ENCODE measurements at regions not wholly inside any gene's neighbourhood (a gene's known extent, or its start where the extent isn't known, plus 50 kb on each side); places are given as distances from the start of the nearest gene placed in this dataset.

DNA sequence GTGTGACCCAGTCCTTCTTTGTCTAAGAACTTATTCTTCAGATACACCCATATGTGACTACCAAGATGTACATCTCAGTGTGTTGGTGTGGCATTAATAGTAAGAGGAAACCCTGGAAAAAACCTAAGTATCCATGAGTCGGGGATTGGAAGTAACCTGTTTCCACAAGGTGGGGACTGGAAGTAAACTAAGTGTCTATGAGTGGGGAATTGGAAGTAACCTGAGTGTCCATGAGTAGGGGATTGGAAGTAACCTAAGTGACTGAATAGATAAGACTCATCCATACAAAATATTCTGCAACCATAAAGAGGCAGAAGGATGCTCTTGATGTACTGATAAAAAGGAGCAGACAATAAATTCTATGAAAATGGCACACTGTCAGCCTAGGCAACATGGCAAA is 184.7 kb downstream of the PHETA1 start:
- Histone ChIP-seq H3K4me3 (replicated peaks; ENCODE audit: insufficient read depth, low read length) (no peak overlapping the region), H3K27me3 (ENCODE audit: insufficient read depth, poor library complexity, severe bottlenecking) (no peaks in the 10 kb centered on the region), H3K27ac (replicated peaks) (no peak overlapping the region)
- no peak for DNase-seq (ENCODE audit: low read depth in 1 of 2, low spot score in 1 of 2)
- no peak for TF ChIP-seq POLR2AphosphoS5 (IDR thresholded peaks at IDR 0.05; ENCODE audit: low read depth)
- TF ChIP-seq, protein P1, sequence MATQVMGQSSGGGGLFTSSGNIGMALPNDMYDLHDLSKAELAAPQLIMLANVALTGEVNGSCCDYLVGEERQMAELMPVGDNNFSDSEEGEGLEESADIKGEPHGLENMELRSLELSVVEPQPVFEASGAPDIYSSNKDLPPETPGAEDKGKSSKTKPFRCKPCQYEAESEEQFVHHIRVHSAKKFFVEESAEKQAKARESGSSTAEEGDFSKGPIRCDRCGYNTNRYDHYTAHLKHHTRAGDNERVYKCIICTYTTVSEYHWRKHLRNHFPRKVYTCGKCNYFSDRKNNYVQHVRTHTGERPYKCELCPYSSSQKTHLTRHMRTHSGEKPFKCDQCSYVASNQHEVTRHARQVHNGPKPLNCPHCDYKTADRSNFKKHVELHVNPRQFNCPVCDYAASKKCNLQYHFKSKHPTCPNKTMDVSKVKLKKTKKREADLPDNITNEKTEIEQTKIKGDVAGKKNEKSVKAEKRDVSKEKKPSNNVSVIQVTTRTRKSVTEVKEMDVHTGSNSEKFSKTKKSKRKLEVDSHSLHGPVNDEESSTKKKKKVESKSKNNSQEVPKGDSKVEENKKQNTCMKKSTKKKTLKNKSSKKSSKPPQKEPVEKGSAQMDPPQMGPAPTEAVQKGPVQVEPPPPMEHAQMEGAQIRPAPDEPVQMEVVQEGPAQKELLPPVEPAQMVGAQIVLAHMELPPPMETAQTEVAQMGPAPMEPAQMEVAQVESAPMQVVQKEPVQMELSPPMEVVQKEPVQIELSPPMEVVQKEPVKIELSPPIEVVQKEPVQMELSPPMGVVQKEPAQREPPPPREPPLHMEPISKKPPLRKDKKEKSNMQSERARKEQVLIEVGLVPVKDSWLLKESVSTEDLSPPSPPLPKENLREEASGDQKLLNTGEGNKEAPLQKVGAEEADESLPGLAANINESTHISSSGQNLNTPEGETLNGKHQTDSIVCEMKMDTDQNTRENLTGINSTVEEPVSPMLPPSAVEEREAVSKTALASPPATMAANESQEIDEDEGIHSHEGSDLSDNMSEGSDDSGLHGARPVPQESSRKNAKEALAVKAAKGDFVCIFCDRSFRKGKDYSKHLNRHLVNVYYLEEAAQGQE (IDR thresholded peaks at IDR 0.05; ENCODE audit: insufficient replicate concordance, low read depth), result no peak
- TF ChIP-seq, protein P2, sequence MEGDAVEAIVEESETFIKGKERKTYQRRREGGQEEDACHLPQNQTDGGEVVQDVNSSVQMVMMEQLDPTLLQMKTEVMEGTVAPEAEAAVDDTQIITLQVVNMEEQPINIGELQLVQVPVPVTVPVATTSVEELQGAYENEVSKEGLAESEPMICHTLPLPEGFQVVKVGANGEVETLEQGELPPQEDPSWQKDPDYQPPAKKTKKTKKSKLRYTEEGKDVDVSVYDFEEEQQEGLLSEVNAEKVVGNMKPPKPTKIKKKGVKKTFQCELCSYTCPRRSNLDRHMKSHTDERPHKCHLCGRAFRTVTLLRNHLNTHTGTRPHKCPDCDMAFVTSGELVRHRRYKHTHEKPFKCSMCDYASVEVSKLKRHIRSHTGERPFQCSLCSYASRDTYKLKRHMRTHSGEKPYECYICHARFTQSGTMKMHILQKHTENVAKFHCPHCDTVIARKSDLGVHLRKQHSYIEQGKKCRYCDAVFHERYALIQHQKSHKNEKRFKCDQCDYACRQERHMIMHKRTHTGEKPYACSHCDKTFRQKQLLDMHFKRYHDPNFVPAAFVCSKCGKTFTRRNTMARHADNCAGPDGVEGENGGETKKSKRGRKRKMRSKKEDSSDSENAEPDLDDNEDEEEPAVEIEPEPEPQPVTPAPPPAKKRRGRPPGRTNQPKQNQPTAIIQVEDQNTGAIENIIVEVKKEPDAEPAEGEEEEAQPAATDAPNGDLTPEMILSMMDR (IDR thresholded peaks at IDR 0.05; ENCODE audit: insufficient read depth, low read length), result no peak
- no peak for TF ChIP-seq SPI1 (IDR thresholded peaks at IDR 0.05; ENCODE audit: borderline replicate concordance, low read depth)
- no peak for TF ChIP-seq GABPA (IDR thresholded peaks at IDR 0.05; ENCODE audit: low read depth)

DNA sequence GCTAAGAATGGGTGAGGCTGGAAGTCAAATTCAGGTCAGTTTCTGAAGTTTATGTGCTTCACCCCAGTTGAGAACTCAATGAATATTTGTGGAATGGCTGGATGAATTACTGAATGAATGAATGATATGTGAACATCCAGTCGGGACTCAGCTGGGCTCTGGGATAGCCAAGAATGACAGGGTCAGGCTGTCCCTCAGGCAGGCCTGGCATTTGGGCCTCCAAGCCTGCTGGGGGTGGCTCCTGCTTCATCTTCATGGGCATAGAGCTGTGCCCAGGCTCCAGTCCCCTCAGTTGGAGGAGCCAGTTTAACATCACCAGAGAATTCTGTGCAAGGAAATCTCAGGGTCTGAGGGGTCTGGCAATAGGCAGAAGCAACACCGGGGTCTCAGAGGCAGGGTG is 185.8 kb downstream of the PHETA1 start:
- no peak overlapping the region for H3K27ac ChIP-seq (replicated peaks)
- no peak overlapping the region for H3K4me3 ChIP-seq (replicated peaks; ENCODE audit: insufficient read depth, low read length)
- DNase-seq (ENCODE audit: low read depth in 1 of 2, low spot score in 1 of 2), result no peak
- no peaks in the 10 kb centered on the region for H3K27me3 ChIP-seq (ENCODE audit: insufficient read depth, poor library complexity, severe bottlenecking)
- TF ChIP-seq POLR2AphosphoS5 (IDR thresholded peaks at IDR 0.05; ENCODE audit: low read depth), result no peak
- no peak for TF ChIP-seq GABPA (IDR thresholded peaks at IDR 0.05; ENCODE audit: low read depth)
- TF ChIP-seq, protein P2 (IDR thresholded peaks at IDR 0.05; ENCODE audit: insufficient read depth, low read length), result no peak
- TF ChIP-seq SPI1 (IDR thresholded peaks at IDR 0.05; ENCODE audit: borderline replicate concordance, low read depth), result no peak
- TF ChIP-seq, protein P1 (IDR thresholded peaks at IDR 0.05; ENCODE audit: insufficient replicate concordance, low read depth), result no peak

DNA sequence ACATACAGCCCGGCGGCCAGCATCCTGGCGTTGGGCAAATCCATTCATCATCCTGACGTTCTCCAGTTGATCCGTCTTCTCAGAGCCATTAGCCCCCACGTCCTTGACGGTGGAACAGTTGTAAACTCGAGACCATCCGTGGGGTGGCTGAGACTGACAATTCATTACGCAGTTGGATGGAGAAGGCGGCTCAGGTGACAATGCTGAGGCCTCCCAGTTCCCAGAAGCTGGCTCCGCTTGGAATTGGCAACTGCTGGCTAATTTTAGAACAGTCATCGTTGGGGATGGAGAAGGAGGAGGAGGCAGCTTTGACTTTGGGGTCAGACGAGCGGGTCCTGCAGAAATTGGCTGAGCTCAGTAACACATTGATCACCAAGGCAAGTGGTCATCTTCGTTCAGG is 186.5 kb downstream of the PHETA1 start:
- no peaks in the 10 kb centered on the region for H3K27me3 ChIP-seq (ENCODE audit: insufficient read depth, poor library complexity, severe bottlenecking)
- DNase-seq (ENCODE audit: low read depth in 1 of 2, low spot score in 1 of 2), result no peak
- H3K4me3 ChIP-seq (replicated peaks; ENCODE audit: insufficient read depth, low read length), result no peak overlapping the region
- H3K27ac ChIP-seq (replicated peaks), result no peak overlapping the region
- TF ChIP-seq POLR2AphosphoS5 (IDR thresholded peaks at IDR 0.05; ENCODE audit: low read depth), result no peak
- TF ChIP-seq GABPA (IDR thresholded peaks at IDR 0.05; ENCODE audit: low read depth), result no peak
- TF ChIP-seq, protein P1 (IDR thresholded peaks at IDR 0.05; ENCODE audit: insufficient replicate concordance, low read depth), result no peak
- no peak for TF ChIP-seq SPI1 (IDR thresholded peaks at IDR 0.05; ENCODE audit: borderline replicate concordance, low read depth)
- TF ChIP-seq, protein P2 (IDR thresholded peaks at IDR 0.05; ENCODE audit: insufficient read depth, low read length), result no peak

Data from HL-60 (cell line).